ENCODE measurements at regions not wholly inside any gene's neighbourhood (a gene's known extent, or its start where the extent isn't known, plus 50 kb on each side); places are given as distances from the start of the nearest gene placed in this dataset.

DNA sequence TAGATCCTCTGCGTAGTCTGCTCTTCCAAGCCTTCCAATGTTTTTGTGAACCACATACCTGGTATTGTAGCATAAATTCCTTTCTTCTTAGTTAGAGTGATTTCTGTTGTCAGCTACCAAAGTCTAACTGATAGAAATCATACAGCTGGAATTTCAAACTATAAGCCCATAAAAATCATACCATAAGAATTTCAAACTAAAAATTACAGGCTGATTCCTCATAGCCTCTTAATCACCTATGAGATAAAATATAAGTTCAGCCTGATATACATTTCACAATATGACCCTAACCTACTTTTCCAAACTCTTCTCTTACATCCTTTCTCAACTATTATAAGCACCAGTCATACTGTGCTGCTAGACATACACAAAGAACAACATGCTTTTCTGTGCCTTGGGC is 64.8 kb downstream of the PTHLH start:
- H3K4me1 Mint-ChIP-seq, result no peaks in the 10 kb centered on the region
- DNase-seq (no peak), ATAC-seq (ENCODE audit: low read depth in 2 of 2) (no peak)
- no peak overlapping the region for H3K27ac Mint-ChIP-seq
- no peak overlapping the region for H3K4me3 Mint-ChIP-seq
- peaks cover 0 to 6% of the 10 kb centered on the region in 2 donors for H3K36me3 Mint-ChIP-seq
- peaks cover 0 to 14% (median 2%) of the 10 kb centered on the region in 7 donors for H3K9me3 Mint-ChIP-seq
- peaks cover 25 to 46% (median 33%) of the 10 kb centered on the region in 3 donors for H3K27me3 Mint-ChIP-seq

DNA sequence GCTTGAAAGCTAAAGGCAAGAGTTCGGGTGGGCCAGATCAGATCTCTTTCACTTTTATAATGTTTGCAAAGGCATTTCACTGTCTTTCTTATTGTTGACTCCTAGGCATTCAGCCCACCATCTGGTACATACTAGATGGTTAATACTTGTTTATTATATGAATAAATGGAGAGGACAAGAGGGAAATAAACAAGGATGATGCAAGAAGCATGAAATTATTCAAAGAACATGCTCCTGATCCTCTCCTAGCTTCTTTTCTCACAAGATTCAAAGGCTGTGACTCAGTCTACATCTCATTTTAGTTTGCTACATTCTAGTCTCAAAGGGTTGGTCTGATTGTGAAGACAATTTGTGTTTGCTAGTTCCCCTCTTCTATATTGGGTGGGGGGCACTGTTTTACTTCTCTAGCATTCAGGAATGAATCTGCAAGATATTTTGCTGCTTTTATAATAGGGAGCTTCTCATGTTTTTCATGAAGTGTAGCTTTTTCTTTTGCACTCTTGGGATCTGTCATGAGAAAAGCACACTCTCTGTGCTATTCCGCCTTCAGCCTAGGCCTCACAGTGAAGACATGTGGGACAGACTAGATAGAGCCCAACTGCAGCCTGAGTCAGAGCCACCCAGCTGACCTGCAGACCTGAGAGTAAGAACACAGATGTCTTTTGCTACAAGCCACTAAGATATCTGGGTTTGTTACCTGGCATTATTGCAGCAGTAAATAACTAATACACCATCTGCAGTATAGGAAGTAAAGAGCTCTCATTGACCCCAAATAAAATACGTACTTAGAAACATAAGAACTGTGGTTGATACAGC is 65.7 kb downstream of the PTHLH start:
- no peak for DNase-seq
- peaks cover 0 to 14% (median 2%) of the 10 kb centered on the region in 7 donors for H3K9me3 Mint-ChIP-seq
- H3K4me1 Mint-ChIP-seq, result no peaks in the 10 kb centered on the region
- H3K27me3 Mint-ChIP-seq, result peaks cover 25 to 49% (median 33%) of the 10 kb centered on the region in 3 donors
- peaks cover 0 to 6% of the 10 kb centered on the region in 2 donors for H3K36me3 Mint-ChIP-seq
- H3K4me3 Mint-ChIP-seq, result no peak overlapping the region
- no peak for ATAC-seq (ENCODE audit: low read depth in 2 of 2)
- H3K27ac Mint-ChIP-seq, result no peak overlapping the region

DNA sequence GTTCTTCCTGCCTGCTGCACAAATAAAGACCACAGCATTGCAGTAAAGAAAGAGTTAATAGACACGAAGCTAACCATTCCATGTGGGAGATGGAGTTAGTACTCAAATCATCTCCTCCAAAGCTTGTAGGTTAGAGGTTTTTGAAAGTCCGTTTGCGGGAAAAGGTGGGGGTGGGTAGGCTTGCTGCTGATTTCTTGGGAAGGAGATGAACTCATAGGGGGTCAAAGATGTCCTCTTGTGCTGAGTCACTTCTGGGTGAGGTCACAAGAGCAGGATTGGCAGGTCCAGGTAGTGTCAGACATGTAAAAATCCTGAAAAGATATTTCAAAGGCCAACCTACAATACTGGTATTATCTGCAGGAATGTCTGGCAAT is 66.4 kb downstream of the PTHLH start:
- no peak for DNase-seq
- H3K9me3 Mint-ChIP-seq, result peaks cover 0 to 10% (median 0%) of the 10 kb centered on the region in 7 donors
- peaks cover 25 to 43% (median 29%) of the 10 kb centered on the region in 3 donors for H3K27me3 Mint-ChIP-seq
- H3K36me3 Mint-ChIP-seq, result peaks cover 0 to 2% of the 10 kb centered on the region in 2 donors
- H3K27ac Mint-ChIP-seq, result no peak overlapping the region
- ATAC-seq (ENCODE audit: low read depth in 2 of 2), result no peak
- no peak overlapping the region for H3K4me3 Mint-ChIP-seq
- H3K4me1 Mint-ChIP-seq, result peaks cover 6 to 7% (median 7%) of the 10 kb centered on the region in 3 donors

DNA sequence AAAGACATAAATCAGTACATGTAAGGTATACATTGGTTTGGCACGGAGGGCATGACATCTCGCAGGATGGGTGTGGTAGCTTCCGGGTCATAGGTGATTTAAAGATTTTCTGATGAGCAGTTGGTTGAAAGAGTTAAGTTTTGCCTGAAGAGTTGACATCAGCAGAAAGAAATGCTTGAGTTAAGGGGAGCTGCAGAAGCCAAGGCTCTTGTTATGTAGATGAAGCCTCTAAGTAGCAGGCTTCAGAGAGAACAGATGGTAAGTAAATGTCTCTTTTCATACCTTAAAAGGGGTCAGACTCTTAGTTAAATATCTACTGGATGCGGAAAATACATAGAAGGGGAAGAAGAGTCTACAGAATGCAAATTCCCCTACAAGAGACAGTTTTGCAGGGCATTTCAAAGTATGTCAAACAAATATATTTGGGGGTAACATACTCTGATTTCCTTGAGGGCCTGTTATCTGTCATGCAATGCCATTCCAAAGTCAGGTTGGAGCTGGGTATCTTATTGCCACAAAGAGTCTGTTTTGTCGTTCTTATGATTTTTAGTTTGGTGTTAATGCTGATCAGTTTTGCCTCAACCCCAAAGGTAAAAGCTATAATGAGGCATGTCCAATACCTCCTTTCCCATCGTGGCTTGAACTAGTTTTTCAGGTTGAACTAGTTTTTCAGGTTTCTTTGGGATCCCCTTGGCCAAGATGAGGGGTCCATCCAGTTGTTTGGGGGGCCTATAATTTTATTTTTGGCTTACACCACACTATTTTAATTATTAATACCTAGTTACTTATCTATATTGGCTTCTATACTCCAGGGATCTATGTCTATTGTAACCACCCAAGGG is 67.0 kb downstream of the PTHLH start:
- H3K9me3 Mint-ChIP-seq, result peaks cover 0 to 9% (median 0%) of the 10 kb centered on the region in 7 donors
- H3K27me3 Mint-ChIP-seq, result peaks cover 22 to 39% (median 24%) of the 10 kb centered on the region in 3 donors
- ATAC-seq (ENCODE audit: low read depth in 2 of 2) (no peak), DNase-seq (no peak)
- no peaks in the 10 kb centered on the region for H3K36me3 Mint-ChIP-seq
- H3K4me3 Mint-ChIP-seq, result no peak overlapping the region
- peaks cover 10 to 12% (median 12%) of the 10 kb centered on the region in 3 donors for H3K4me1 Mint-ChIP-seq
- no peak overlapping the region for H3K27ac Mint-ChIP-seq

DNA sequence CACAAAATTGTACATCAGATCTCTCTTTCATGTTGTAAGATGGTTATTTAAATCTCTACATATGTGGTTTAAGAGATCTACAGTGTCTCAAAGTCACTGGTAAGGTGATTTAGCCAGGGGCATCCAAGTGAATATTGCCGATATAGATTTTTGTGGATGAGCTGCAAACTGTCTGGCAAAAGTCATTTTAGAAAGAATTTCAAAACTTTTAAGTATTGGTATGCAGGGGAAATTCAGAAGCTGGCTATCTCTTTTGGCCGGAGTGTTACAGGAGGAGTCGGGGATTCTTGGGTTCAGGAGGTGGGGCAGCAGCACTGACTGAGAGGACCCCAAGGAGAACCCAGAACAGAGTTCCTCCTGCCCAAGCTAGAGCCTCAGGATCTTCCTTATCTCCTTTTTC is 69.9 kb downstream of the PTHLH start:
- no peak for DNase-seq

DNA sequence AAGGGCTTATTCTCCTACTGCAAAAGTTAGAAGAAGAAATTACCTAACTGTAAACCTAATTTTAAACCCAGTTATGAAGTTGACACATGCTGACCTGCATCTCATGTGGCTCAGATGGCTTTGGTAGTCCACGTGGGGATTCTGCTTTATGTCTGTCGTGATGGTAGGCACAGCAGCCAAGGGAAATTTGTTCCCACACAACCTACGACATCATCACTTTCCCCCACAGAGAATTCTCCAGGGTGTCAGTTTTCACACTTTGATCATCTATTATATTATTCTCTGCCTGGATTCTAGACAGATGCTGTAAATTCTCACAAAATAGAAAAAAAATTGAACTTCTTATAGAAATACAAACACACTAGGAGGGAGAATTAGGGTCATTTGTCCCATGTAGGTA is 70.6 kb downstream of the PTHLH start:
- H3K4me3 Mint-ChIP-seq, result no peak overlapping the region
- no peak for ATAC-seq (ENCODE audit: low read depth in 2 of 2)
- no peak overlapping the region for H3K27ac Mint-ChIP-seq
- peaks cover 0 to 3% (median 0%) of the 10 kb centered on the region in 7 donors for H3K9me3 Mint-ChIP-seq
- peaks cover 10 to 15% (median 13%) of the 10 kb centered on the region in 3 donors for H3K4me1 Mint-ChIP-seq
- no peak for DNase-seq
- peaks cover 9 to 16% (median 15%) of the 10 kb centered on the region in 3 donors for H3K27me3 Mint-ChIP-seq
- H3K36me3 Mint-ChIP-seq, result no peaks in the 10 kb centered on the region

More for the DNA sequence above, 69.9 kb downstream of the PTHLH start:
- no peak for ATAC-seq (ENCODE audit: low read depth in 2 of 2)
- no peak overlapping the region for H3K27ac Mint-ChIP-seq
- H3K4me1 Mint-ChIP-seq, result peaks cover 10 to 15% (median 13%) of the 10 kb centered on the region in 3 donors
- H3K4me3 Mint-ChIP-seq, result no peak overlapping the region
- no peaks in the 10 kb centered on the region for H3K36me3 Mint-ChIP-seq
- H3K27me3 Mint-ChIP-seq, result peaks cover 9 to 19% (median 15%) of the 10 kb centered on the region in 3 donors
- peaks cover 0 to 3% (median 0%) of the 10 kb centered on the region in 7 donors for H3K9me3 Mint-ChIP-seq

DNA sequence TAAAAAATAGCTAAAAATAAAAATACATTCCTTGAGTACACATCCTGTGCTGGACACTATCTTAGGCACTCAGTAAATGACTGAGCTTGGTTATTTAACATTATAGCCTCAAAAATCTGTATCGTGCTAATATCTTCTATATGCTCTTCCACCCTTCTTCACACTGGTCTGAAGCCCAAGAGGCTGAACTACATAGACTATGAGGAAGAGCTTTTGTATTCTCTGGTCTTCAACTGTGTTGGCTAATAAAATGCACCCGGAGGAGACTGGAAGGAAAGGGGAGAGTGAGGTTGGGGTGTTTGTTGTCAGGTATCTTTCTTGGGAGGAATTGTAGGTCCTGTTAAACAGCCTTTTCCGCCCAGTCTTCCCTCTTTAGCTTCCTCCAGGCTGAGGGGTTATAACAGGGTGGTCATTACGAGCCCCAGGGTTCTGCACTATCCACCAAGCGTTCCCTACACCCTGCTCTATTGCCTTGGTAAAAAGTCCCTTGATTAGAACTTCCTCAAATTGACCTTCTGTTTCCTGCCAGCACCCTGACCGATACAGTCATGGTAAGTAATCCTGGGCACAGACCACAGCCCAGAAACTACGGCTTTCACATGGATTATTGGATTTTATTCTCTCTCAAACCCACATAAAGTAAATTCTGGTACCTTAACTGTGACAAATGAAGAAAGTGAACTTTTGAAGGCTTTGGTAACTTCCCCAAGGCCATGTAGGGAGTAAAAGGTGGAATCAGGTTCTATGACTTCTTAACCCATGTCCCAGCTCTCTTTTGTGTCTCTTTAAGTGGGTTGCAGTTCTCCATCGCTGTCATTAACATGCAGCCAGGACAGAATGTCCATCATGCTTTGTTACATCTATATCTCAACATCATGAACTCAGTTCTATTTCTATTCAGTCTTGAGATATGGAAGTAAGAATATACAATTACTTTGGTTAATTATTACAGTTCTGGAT is 71.3 kb downstream of the PTHLH start:
- Mint-ChIP-seq H3K9me3 (peaks cover 0 to 3% (median 0%) of the 10 kb centered on the region in 7 donors), H3K4me1 (peaks cover 10 to 15% (median 13%) of the 10 kb centered on the region in 3 donors), H3K27me3 (peaks cover 9 to 16% (median 15%) of the 10 kb centered on the region in 3 donors), H3K36me3 (no peaks in the 10 kb centered on the region), H3K27ac (peak overlapping the region in 5 of 6 donors; percentile 11 to 67 (median 51)), H3K4me3 (peak overlapping the region in 5 of 8 donors; percentile 9 to 70 (median 46))
- peak; percentile 34 for DNase-seq
- ATAC-seq (ENCODE audit: low read depth in 2 of 2), result peak; percentile 97

DNA sequence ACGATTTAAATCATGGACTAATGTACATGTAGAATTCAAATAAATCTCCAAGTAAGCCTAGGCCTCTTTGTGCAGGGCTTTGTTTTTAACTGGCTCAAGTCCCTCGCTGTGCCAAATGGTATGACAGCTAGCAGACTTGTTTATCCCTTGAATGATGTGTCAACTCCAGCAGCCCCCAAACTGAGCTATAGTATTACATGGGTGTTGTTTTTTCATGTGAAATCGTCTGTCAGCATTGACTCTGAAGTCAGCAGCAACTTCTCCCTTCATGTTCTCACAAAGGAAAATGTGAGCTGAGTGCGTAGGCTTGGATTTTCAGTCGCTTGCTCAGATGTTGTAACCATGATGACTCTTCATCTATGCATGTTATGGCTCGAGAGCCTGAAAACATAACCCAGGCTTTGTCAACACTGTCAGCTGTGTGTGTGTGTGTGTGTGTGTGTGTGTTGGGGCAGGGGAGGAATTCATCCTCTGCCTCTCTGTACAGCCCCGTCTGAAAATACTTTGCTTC is 73.3 kb downstream of the PTHLH start:
- peaks cover 13 to 21% (median 14%) of the 10 kb centered on the region in 3 donors for H3K27me3 Mint-ChIP-seq
- no peak overlapping the region for H3K27ac Mint-ChIP-seq
- H3K36me3 Mint-ChIP-seq, result no peaks in the 10 kb centered on the region
- no peak overlapping the region for H3K4me3 Mint-ChIP-seq
- ATAC-seq (ENCODE audit: low read depth in 2 of 2) (no peak), DNase-seq (no peak)
- no peaks in the 10 kb centered on the region for H3K9me3 Mint-ChIP-seq
- H3K4me1 Mint-ChIP-seq, result peaks cover 10 to 15% (median 13%) of the 10 kb centered on the region in 3 donors

DNA sequence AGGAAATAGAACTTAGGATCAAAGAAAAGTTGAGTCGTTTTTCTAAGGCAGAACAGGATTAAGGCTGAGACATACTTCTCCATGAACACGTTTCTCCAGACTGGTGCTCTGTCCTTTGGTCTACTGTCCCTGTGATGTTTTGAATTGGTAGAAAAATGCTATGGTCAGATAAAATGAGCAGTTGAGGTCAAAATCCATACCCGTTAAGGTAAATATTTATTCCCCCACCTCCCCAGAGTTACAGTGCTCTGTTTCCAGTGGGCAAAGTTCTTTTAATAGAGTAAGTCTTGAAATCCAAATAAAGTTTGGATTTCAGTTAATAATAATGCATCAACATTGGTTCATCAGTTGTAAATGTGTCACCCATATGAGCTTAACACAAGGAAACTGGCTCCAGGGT is 74.5 kb downstream of the PTHLH start:
- no peak overlapping the region for H3K27ac Mint-ChIP-seq
- H3K9me3 Mint-ChIP-seq, result no peaks in the 10 kb centered on the region
- no peaks in the 10 kb centered on the region for H3K36me3 Mint-ChIP-seq
- H3K4me1 Mint-ChIP-seq, result peaks cover 10 to 15% (median 13%) of the 10 kb centered on the region in 3 donors
- H3K27me3 Mint-ChIP-seq, result peaks cover 6 to 15% (median 14%) of the 10 kb centered on the region in 3 donors
- ATAC-seq (ENCODE audit: low read depth in 2 of 2) (no peak), DNase-seq (no peak)
- no peak overlapping the region for H3K4me3 Mint-ChIP-seq

DNA sequence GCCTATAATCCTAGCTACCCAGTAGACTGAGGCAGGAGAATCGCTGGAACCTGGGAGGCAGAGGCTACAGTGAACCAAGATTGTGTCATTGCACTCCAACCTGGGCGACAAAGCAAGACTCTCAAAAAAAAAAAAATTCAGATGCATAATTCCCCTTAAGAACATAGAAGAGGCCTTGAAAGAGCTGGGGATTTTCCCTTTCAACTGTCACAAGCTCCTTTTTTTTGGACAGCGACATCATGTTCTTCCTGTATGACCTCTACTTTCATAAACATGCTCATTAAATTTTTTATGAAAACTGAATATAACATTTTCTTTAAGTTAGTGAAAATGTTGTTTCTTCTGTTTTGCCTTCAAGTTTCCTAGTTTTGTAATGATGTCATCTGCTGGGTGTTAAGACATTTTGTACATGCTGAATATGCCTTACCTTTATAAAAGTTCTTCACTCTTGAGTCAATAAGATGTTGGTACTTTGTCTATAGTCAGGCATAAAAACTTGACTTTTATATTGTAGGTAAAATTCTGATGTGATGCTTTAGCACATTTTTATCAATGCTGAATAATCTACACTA is 76.0 kb downstream of the PTHLH start:
- ATAC-seq (ENCODE audit: low read depth in 2 of 2), result no peak
- Mint-ChIP-seq H3K36me3 (no peaks in the 10 kb centered on the region), H3K4me3 (no peak overlapping the region), H3K4me1 (peaks cover 7 to 12% (median 11%) of the 10 kb centered on the region in 3 donors), H3K27ac (no peak overlapping the region), H3K9me3 (no peaks in the 10 kb centered on the region), H3K27me3 (peaks cover 10 to 20% (median 14%) of the 10 kb centered on the region in 3 donors)
- DNase-seq, result no peak

DNA sequence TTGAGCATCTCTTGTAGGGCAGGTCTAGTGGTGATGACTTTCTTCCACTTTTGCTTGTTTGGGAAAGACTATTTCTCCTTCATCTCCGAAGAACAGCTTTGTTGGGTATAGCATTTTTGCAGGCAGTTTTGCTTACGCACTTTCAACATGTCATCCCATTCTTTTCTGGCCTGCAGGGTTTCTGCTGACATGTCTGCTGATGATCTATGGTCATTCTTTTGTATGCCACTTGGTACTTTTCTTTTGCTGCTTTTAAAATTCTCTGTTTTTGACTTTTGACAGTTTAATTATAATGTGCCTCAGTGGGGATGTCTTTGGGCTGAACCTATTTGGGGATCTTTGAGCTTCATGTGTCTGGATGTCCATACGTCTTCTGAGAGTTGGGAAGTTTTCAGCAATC is 78.2 kb downstream of the PTHLH start:
- Mint-ChIP-seq H3K27ac (no peak overlapping the region), H3K4me3 (no peak overlapping the region), H3K4me1 (no peaks in the 10 kb centered on the region), H3K36me3 (no peaks in the 10 kb centered on the region), H3K9me3 (no peaks in the 10 kb centered on the region), H3K27me3 (peaks cover 10 to 21% (median 14%) of the 10 kb centered on the region in 3 donors)
- ATAC-seq (ENCODE audit: low read depth in 2 of 2) (no peak), DNase-seq (no peak)

DNA sequence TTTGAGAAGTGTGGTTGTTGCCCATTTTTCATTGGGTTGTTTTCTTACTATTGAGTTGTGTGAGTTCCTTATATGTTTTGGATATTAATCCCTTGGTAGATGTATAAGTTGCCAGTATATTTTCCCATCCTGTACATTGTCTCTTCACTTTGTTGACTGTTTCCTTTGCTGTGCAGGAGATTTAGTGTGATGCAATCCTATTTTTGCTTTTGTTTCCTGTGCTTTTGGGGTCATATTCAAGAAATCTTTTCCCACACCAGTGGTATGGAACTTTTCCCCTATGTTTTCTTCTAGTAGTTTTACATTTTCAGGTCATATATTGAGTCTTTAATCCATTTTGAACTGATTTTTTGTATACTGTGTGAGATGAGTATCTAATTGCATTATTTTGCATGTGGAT is 92.8 kb downstream of the PTHLH start:
- Mint-ChIP-seq H3K4me3 (no peak overlapping the region), H3K36me3 (no peaks in the 10 kb centered on the region), H3K9me3 (peaks cover 0 to 14% (median 5%) of the 10 kb centered on the region in 7 donors), H3K27me3 (peaks cover 0 to 8% (median 0%) of the 10 kb centered on the region in 3 donors), H3K27ac (no peak overlapping the region), H3K4me1 (no peaks in the 10 kb centered on the region)
- no peak for ATAC-seq (ENCODE audit: low read depth in 2 of 2)
- no peak for DNase-seq

Measured in naive B cell (primary cell).